ENCODE measurements at regions not wholly inside any gene's neighbourhood (a gene's known extent, or its start where the extent isn't known, plus 50 kb on each side); places are given as distances from the start of the nearest gene placed in this dataset.
"Not testable (repeated sequence)": the region's sequence is repeated elsewhere in the genome, so short reads cannot be mapped to it uniquely, and the experiment has no call there.

GRCh38 chr2:61690078-61690596, 152.0 kb upstream of the XPO1 start:
- no peak for DNase-seq (ENCODE audit: low spot score)
- intact Hi-C loops (cut with DNase I): loop anchor here (5.0 kb wide), 1 partner anchor 153 kb away; the partner anchor contains the start of gene XPO1

GRCh38 chr2:61689568-61689967, 151.4 kb upstream of the XPO1 start:
- intact Hi-C loops (cut with DNase I): no loop called here
- DNase-seq (ENCODE audit: low spot score): no peak

- DNase-seq (ENCODE audit: low spot score): no peak
- intact Hi-C loops (cut with DNase I): no loop called here
Observed at GRCh38 chr2:61688369-61689334, 150.5 kb upstream of the XPO1 start.

- intact Hi-C loops (cut with DNase I): no loop called here
- DNase-seq (ENCODE audit: low spot score): no peak
Observed at GRCh38 chr2:61679096-61679495, 140.9 kb upstream of the XPO1 start.

GRCh38 chr2:61677942-61678341, 139.8 kb upstream of the XPO1 start:
- intact Hi-C loops (cut with DNase I): no loop called here
- no peak for DNase-seq (ENCODE audit: low spot score)

GRCh38 chr2:61677306-61677705, 139.2 kb upstream of the XPO1 start:
- no peak for DNase-seq (ENCODE audit: low spot score)
- intact Hi-C loops (cut with DNase I): no loop called here

- no peak for DNase-seq (ENCODE audit: low spot score)
- intact Hi-C loops (cut with DNase I): no loop called here
Observed at GRCh38 chr2:61675204-61675603, 137.0 kb upstream of the XPO1 start.

GRCh38 chr2:61671561-61672315, 133.6 kb upstream of the XPO1 start:
- intact Hi-C loops (cut with DNase I): no loop called here
- no peak for DNase-seq (ENCODE audit: low spot score)

GRCh38 chr2:61670591-61671501, 132.7 kb upstream of the XPO1 start:
- intact Hi-C loops (cut with DNase I): no loop called here
- no peak for DNase-seq (ENCODE audit: low spot score)

GRCh38 chr2:61664190-61664589, 126.0 kb upstream of the XPO1 start:
- DNase-seq (ENCODE audit: low spot score): no peak
- intact Hi-C loops (cut with DNase I): no loop called here

GRCh38 chr2:61662990-61663389, 124.8 kb upstream of the XPO1 start:
- DNase-seq (ENCODE audit: low spot score): no peak
- intact Hi-C loops (cut with DNase I): no loop called here

- intact Hi-C loops (cut with DNase I): no loop called here
- no peak for DNase-seq (ENCODE audit: low spot score)
Observed at GRCh38 chr2:61660511-61661388, 122.6 kb upstream of the XPO1 start.

- intact Hi-C loops (cut with DNase I): no loop called here
- DNase-seq (ENCODE audit: low spot score): no peak
Observed at GRCh38 chr2:61658841-61659780, 121.0 kb upstream of the XPO1 start.

GRCh38 chr2:61649946-61650345, 111.8 kb upstream of the XPO1 start:
- intact Hi-C loops (cut with DNase I): not testable (repeated sequence)
- DNase-seq (ENCODE audit: low spot score): peak; percentile 6

- intact Hi-C loops (cut with DNase I): no loop called here
- no peak for DNase-seq (ENCODE audit: low spot score)
Observed at GRCh38 chr2:61649021-61649420, 110.9 kb upstream of the XPO1 start.

GRCh38 chr2:61647044-61647443, 108.9 kb upstream of the XPO1 start:
- intact Hi-C loops (cut with DNase I): no loop called here
- peak; percentile 33 for DNase-seq (ENCODE audit: low spot score)

- intact Hi-C loops (cut with DNase I): no loop called here
- no peak for DNase-seq (ENCODE audit: low spot score)
Observed at GRCh38 chr2:61645911-61646310, 107.8 kb upstream of the XPO1 start.

All from cardiac septum (tissue), 1 donor.